Activated T-helper 17 cell treated with anti-CD3 and anti-CD28 coated beads, Interleukin-2, amount 50 U/mL, for 72 hours (primary cell): ENCODE measurements at regions not wholly inside any gene's neighbourhood (a gene's known extent, or its start where the extent isn't known, plus 50 kb on each side); places are given as distances from the start of the nearest gene placed in this dataset.

ENCODE experiments used
- ATAC-seq: fragments of 150-1000 bp; cut with Tn5 transposase; replicated peaks from 2 replicates; pipeline ENCODE4 v1.10.0; 2021; ENCODE audit warnings: mild to moderate bottlenecking, moderate library complexity
- H3K27ac Mint-ChIP-seq: one replicate; pipeline ENCODE4 v1.8.0; 2022; ENCODE audit warnings: mixed read lengths
- H3K27me3 Mint-ChIP-seq: one replicate; pipeline ENCODE4 v1.8.0; 2022; ENCODE audit warnings: mixed read lengths
- H3K36me3 Mint-ChIP-seq: one replicate; pipeline ENCODE4 v1.8.0; 2022; ENCODE audit warnings: low read depth, mild to moderate bottlenecking, mixed read lengths
- H3K4me1 Mint-ChIP-seq: one replicate; pipeline ENCODE4 v1.8.0; 2022; ENCODE audit warnings: mixed read lengths
- H3K4me3 Mint-ChIP-seq: one replicate; pipeline ENCODE4 v1.8.0; 2022; ENCODE audit warnings: mild to moderate bottlenecking, mixed read lengths
- H3K9me3 Mint-ChIP-seq: one replicate; pipeline ENCODE4 v1.8.0; 2022; ENCODE audit warnings: mixed read lengths

- no peak for ATAC-seq
- Mint-ChIP-seq H3K36me3 (no peaks in the 10 kb centered on the region), H3K9me3 (no peaks in the 10 kb centered on the region), H3K4me3 (no peak overlapping the region), H3K4me1 (no peaks in the 10 kb centered on the region), H3K27me3 (no peaks in the 10 kb centered on the region), H3K27ac (no peak overlapping the region)
Measured at GRCh38 chr16:73299346-73299745, 251.4 kb upstream of the ZFHX3 start.

GRCh38 chr16:73298562-73298961 lies 250.6 kb upstream of the ZFHX3 start:
- ATAC-seq, result no peak
- Mint-ChIP-seq H3K4me1 (no peaks in the 10 kb centered on the region), H3K27ac (no peak overlapping the region), H3K9me3 (no peaks in the 10 kb centered on the region), H3K27me3 (no peaks in the 10 kb centered on the region), H3K4me3 (no peak overlapping the region), H3K36me3 (no peaks in the 10 kb centered on the region)

GRCh38 chr16:73290258-73290657 lies 242.3 kb upstream of the ZFHX3 start:
- Mint-ChIP-seq H3K4me3 (no peak overlapping the region), H3K36me3 (no peaks in the 10 kb centered on the region), H3K27me3 (no peaks in the 10 kb centered on the region), H3K4me1 (no peaks in the 10 kb centered on the region), H3K9me3 (no peaks in the 10 kb centered on the region), H3K27ac (no peak overlapping the region)
- ATAC-seq, result no peak

GRCh38 chr16:73289232-73289631 lies 241.3 kb upstream of the ZFHX3 start:
- ATAC-seq, result no peak
- H3K27ac Mint-ChIP-seq, result no peak overlapping the region
- H3K4me1 Mint-ChIP-seq, result no peaks in the 10 kb centered on the region
- H3K36me3 Mint-ChIP-seq, result no peaks in the 10 kb centered on the region
- H3K4me3 Mint-ChIP-seq, result no peak overlapping the region
- no peaks in the 10 kb centered on the region for H3K9me3 Mint-ChIP-seq
- no peaks in the 10 kb centered on the region for H3K27me3 Mint-ChIP-seq

GRCh38 chr16:73288520-73288919 lies 240.6 kb upstream of the ZFHX3 start:
- H3K27me3 Mint-ChIP-seq, result no peaks in the 10 kb centered on the region
- H3K4me3 Mint-ChIP-seq, result no peak overlapping the region
- no peaks in the 10 kb centered on the region for H3K36me3 Mint-ChIP-seq
- ATAC-seq, result no peak
- H3K9me3 Mint-ChIP-seq, result no peaks in the 10 kb centered on the region
- no peak overlapping the region for H3K27ac Mint-ChIP-seq
- H3K4me1 Mint-ChIP-seq, result no peaks in the 10 kb centered on the region

- H3K4me3 Mint-ChIP-seq, result no peak overlapping the region
- no peaks in the 10 kb centered on the region for H3K4me1 Mint-ChIP-seq
- ATAC-seq, result no peak
- H3K27ac Mint-ChIP-seq, result no peak overlapping the region
- H3K9me3 Mint-ChIP-seq, result no peaks in the 10 kb centered on the region
- no peaks in the 10 kb centered on the region for H3K27me3 Mint-ChIP-seq
- no peaks in the 10 kb centered on the region for H3K36me3 Mint-ChIP-seq
Measured at GRCh38 chr16:73287859-73288405, 240.0 kb upstream of the ZFHX3 start.

- no peaks in the 10 kb centered on the region for H3K4me1 Mint-ChIP-seq
Measured at GRCh38 chr16:73286346-73287267, 238.7 kb upstream of the ZFHX3 start.

GRCh38 chr16:73285436-73286201 lies 237.7 kb upstream of the ZFHX3 start:
- Mint-ChIP-seq H3K36me3 (no peaks in the 10 kb centered on the region), H3K4me3 (no peak overlapping the region), H3K27me3 (no peaks in the 10 kb centered on the region), H3K27ac (no peak overlapping the region), H3K9me3 (no peaks in the 10 kb centered on the region), H3K4me1 (no peaks in the 10 kb centered on the region)
- no peak for ATAC-seq

More at GRCh38 chr16:73286346-73287267, 238.7 kb upstream of the ZFHX3 start:
- no peak for ATAC-seq
- no peaks in the 10 kb centered on the region for H3K36me3 Mint-ChIP-seq
- no peak overlapping the region for H3K4me3 Mint-ChIP-seq
- H3K27ac Mint-ChIP-seq, result no peak overlapping the region
- H3K9me3 Mint-ChIP-seq, result no peaks in the 10 kb centered on the region
- no peaks in the 10 kb centered on the region for H3K27me3 Mint-ChIP-seq

GRCh38 chr16:73280388-73280787 lies 232.5 kb upstream of the ZFHX3 start:
- no peaks in the 10 kb centered on the region for H3K4me1 Mint-ChIP-seq
- no peak overlapping the region for H3K27ac Mint-ChIP-seq
- no peak overlapping the region for H3K4me3 Mint-ChIP-seq
- H3K36me3 Mint-ChIP-seq, result no peaks in the 10 kb centered on the region
- H3K9me3 Mint-ChIP-seq, result no peaks in the 10 kb centered on the region
- ATAC-seq, result no peak
- no peaks in the 10 kb centered on the region for H3K27me3 Mint-ChIP-seq

GRCh38 chr16:73279451-73279850 lies 231.5 kb upstream of the ZFHX3 start:
- H3K27ac Mint-ChIP-seq, result no peak overlapping the region
- H3K27me3 Mint-ChIP-seq, result peaks cover 7% of the 10 kb centered on the region
- ATAC-seq, result no peak
- H3K4me3 Mint-ChIP-seq, result no peak overlapping the region
- H3K36me3 Mint-ChIP-seq, result no peaks in the 10 kb centered on the region
- no peaks in the 10 kb centered on the region for H3K4me1 Mint-ChIP-seq
- no peaks in the 10 kb centered on the region for H3K9me3 Mint-ChIP-seq

GRCh38 chr16:73277071-73277470 lies 229.1 kb upstream of the ZFHX3 start:
- no peak for ATAC-seq
- H3K9me3 Mint-ChIP-seq, result no peaks in the 10 kb centered on the region
- H3K4me1 Mint-ChIP-seq, result no peaks in the 10 kb centered on the region
- no peaks in the 10 kb centered on the region for H3K36me3 Mint-ChIP-seq
- no peak overlapping the region for H3K27ac Mint-ChIP-seq
- peaks cover 8% of the 10 kb centered on the region for H3K27me3 Mint-ChIP-seq
- H3K4me3 Mint-ChIP-seq, result no peak overlapping the region

- no peak for ATAC-seq
- no peak overlapping the region for H3K4me3 Mint-ChIP-seq
- H3K36me3 Mint-ChIP-seq, result no peaks in the 10 kb centered on the region
- no peaks in the 10 kb centered on the region for H3K4me1 Mint-ChIP-seq
- no peaks in the 10 kb centered on the region for H3K9me3 Mint-ChIP-seq
- peaks cover 8% of the 10 kb centered on the region for H3K27me3 Mint-ChIP-seq
- H3K27ac Mint-ChIP-seq, result no peak overlapping the region
Measured at GRCh38 chr16:73275448-73275847, 227.5 kb upstream of the ZFHX3 start.

GRCh38 chr16:73275024-73275423 lies 227.1 kb upstream of the ZFHX3 start:
- no peak overlapping the region for H3K4me3 Mint-ChIP-seq
- no peak for ATAC-seq

GRCh38 chr16:73274140-73274539 lies 226.2 kb upstream of the ZFHX3 start:
- no peaks in the 10 kb centered on the region for H3K4me1 Mint-ChIP-seq
- ATAC-seq, result no peak
- H3K4me3 Mint-ChIP-seq, result no peak overlapping the region
- no peaks in the 10 kb centered on the region for H3K36me3 Mint-ChIP-seq
- H3K27ac Mint-ChIP-seq, result no peak overlapping the region
- H3K27me3 Mint-ChIP-seq, result peaks cover 8% of the 10 kb centered on the region
- no peaks in the 10 kb centered on the region for H3K9me3 Mint-ChIP-seq

More at GRCh38 chr16:73275024-73275423, 227.1 kb upstream of the ZFHX3 start:
- no peaks in the 10 kb centered on the region for H3K9me3 Mint-ChIP-seq
- no peak overlapping the region for H3K27ac Mint-ChIP-seq
- no peaks in the 10 kb centered on the region for H3K36me3 Mint-ChIP-seq
- peaks cover 8% of the 10 kb centered on the region for H3K27me3 Mint-ChIP-seq
- H3K4me1 Mint-ChIP-seq, result no peaks in the 10 kb centered on the region
